ENCODE measurements at regions not wholly inside any gene's neighbourhood (a gene's known extent, or its start where the extent isn't known, plus 50 kb on each side); places are given as distances from the start of the nearest gene placed in this dataset.

DNA sequence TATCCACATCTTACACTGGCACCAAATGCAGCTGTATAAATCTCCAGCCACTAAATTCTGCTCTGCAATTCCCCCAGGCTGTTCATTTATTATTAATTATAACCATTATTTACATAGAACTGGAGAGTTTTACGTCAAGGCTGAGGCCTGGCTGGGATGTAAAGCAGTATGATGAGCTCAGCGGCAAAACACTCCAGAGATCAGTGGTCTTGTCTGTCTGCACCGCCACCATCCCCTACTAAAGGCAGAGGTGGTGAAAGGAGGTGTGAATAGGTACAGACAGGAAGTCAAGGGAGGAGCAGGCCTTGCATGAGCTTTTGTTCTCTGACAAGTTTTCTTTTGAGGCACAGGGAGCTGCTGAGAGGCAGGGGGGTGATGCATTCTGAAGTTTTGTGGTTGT is 159.9 kb upstream of the PCSK2 start (continued):
- TF ChIP-seq ZNF510 (tag by site-specific recombination; IDR thresholded peaks at IDR 0.05; ENCODE audit: insufficient replicate concordance) = no peak

DNA sequence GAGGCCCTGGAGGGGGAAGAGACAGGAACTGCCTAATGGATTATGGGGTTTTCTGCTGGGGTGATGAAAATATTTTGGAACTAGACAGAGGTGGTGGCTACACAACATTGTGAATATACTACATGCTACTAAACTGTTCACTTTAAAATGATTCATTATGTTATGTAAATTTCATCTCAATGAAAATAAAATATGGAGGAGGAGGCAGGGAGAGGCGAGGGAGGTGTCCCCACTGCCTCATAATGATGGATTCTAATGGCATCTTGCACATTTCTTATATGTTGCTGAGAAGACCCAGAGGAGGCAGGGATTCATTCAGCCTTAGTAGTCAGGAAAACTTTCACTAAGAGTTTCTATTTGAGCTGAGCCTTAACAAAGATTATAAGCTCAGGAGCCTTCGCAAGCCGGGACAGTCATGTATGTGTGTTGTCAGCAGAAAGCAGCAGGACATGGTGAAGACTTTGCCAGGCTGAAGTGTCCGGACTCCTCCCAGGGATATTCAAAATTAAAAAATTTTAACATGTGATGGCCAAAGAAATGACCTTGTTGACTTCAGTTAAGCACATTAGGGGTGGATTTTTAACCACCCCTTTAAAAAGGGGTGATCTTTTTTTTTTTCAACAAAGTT is 158.6 kb upstream of the PCSK2 start:
- Histone ChIP-seq H3K9me3 (ENCODE audit: control insufficient read depth, insufficient read depth, low read depth, low read length) (no peaks in the 10 kb centered on the region), H3K4me3 (ENCODE audit: low read depth, low read length) (no peak overlapping the region), H3K27ac (ENCODE audit: extremely low read depth, low read depth, low read length) (no peak overlapping the region), H3K36me3 (ENCODE audit: control insufficient read depth in 2 of 2, insufficient read depth in 1 of 2, low read length in 2 of 2) (no peaks in the 10 kb centered on the region), H3K4me1 (ENCODE audit: control insufficient read depth, insufficient read depth, low read length) (no peaks in the 10 kb centered on the region)
- ChIA-PET CTCF (interaction anchor here (0.7 kb wide), 1 partner anchor 441 kb away, joined by 3 read pairs; no protein-coding TSS in a partner anchor), POLR2A (no interaction called here)
- TF ChIP-seq ZNF121 (tag by site-specific recombination; IDR thresholded peaks at IDR 0.05) (no peak), ZNF560 (tag by site-specific recombination; IDR thresholded peaks at IDR 0.05; ENCODE audit: borderline replicate concordance) (no peak), GLIS1 (tag by site-specific recombination; IDR thresholded peaks at IDR 0.05) (no peak), ZNF157 (tag by site-specific recombination; IDR thresholded peaks at IDR 0.05) (no peak), ZNF155 (tag by site-specific recombination; IDR thresholded peaks at IDR 0.05) (no peak), SCRT2 (tag by site-specific recombination; IDR thresholded peaks at IDR 0.05) (no peak), ZNF292 (tag by site-specific recombination; IDR thresholded peaks at IDR 0.05; ENCODE audit: borderline replicate concordance, low read depth) (no peak), SCRT1 (tag by site-specific recombination; IDR thresholded peaks at IDR 0.05; ENCODE audit: borderline replicate concordance) (no peak), ZNF624 (tag by site-specific recombination; IDR thresholded peaks at IDR 0.05) (no peak), ZNF549 (tag by site-specific recombination; IDR thresholded peaks at IDR 0.05) (no peak), ZNF433 (tag by site-specific recombination; IDR thresholded peaks at IDR 0.05; ENCODE audit: low read depth) (no peak), ZBTB21 (tag by site-specific recombination; IDR thresholded peaks at IDR 0.05) (no peak), ZNF23 (tag by site-specific recombination; IDR thresholded peaks at IDR 0.05; ENCODE audit: borderline replicate concordance) (no peak), EGR2 (tag by site-specific recombination; IDR thresholded peaks at IDR 0.05; ENCODE audit: low read depth) (no peak)
- TF ChIP-seq, protein P1, sequence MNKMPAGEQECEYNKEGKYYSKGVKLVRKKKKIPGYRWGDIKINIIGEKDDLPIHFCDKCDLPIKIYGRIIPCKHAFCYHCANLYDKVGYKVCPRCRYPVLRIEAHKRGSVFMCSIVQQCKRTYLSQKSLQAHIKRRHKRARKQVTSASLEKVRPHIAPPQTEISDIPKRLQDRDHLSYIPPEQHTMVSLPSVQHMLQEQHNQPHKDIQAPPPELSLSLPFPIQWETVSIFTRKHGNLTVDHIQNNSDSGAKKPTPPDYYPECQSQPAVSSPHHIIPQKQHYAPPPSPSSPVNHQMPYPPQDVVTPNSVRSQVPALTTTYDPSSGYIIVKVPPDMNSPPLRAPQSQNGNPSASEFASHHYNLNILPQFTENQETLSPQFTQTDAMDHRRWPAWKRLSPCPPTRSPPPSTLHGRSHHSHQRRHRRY (tag by site-specific recombination; IDR thresholded peaks at IDR 0.05) = no peak
- TF ChIP-seq, protein P2, sequence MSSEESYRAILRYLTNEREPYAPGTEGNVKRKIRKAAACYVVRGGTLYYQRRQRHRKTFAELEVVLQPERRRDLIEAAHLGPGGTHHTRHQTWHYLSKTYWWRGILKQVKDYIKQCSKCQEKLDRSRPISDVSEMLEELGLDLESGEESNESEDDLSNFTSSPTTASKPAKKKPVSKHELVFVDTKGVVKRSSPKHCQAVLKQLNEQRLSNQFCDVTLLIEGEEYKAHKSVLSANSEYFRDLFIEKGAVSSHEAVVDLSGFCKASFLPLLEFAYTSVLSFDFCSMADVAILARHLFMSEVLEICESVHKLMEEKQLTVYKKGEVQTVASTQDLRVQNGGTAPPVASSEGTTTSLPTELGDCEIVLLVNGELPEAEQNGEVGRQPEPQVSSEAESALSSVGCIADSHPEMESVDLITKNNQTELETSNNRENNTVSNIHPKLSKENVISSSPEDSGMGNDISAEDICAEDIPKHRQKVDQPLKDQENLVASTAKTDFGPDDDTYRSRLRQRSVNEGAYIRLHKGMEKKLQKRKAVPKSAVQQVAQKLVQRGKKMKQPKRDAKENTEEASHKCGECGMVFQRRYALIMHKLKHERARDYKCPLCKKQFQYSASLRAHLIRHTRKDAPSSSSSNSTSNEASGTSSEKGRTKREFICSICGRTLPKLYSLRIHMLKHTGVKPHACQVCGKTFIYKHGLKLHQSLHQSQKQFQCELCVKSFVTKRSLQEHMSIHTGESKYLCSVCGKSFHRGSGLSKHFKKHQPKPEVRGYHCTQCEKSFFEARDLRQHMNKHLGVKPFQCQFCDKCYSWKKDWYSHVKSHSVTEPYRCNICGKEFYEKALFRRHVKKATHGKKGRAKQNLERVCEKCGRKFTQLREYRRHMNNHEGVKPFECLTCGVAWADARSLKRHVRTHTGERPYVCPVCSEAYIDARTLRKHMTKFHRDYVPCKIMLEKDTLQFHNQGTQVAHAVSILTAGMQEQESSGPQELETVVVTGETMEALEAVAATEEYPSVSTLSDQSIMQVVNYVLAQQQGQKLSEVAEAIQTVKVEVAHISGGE (tag by site-specific recombination; conservative IDR thresholded peaks at IDR 0.05; ENCODE audit: low read depth) = no peak
- TF ChIP-seq, protein P3, sequence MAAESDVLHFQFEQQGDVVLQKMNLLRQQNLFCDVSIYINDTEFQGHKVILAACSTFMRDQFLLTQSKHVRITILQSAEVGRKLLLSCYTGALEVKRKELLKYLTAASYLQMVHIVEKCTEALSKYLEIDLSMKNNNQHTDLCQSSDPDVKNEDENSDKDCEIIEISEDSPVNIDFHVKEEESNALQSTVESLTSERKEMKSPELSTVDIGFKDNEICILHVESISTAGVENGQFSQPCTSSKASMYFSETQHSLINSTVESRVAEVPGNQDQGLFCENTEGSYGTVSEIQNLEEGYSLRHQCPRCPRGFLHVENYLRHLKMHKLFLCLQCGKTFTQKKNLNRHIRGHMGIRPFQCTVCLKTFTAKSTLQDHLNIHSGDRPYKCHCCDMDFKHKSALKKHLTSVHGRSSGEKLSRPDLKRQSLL (tag by site-specific recombination; IDR thresholded peaks at IDR 0.05) = no peak

DNA sequence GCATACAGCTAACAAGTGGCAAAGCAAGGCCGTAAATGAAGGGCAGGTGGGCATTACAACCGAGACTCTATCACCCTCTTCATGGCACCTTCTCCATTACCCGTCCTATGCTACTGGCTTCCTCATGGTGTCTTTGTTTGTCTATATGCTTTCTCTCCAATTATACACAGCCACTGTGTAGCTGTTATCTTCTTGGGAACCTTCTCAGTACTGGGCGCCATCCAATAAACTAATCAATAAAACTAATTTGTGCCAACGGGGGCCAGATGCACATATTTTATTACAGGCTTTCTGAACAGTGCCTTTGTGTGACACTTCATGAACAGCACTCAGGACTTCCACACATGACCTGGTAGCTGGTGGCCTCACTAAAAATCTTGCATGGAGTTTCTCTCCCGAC is 149.8 kb upstream of the PCSK2 start:
- Histone ChIP-seq H3K4me3 (ENCODE audit: low read depth, low read length) (no peak overlapping the region), H3K4me1 (ENCODE audit: control insufficient read depth, insufficient read depth, low read length) (no peaks in the 10 kb centered on the region), H3K9me3 (ENCODE audit: control insufficient read depth, insufficient read depth, low read depth, low read length) (no peaks in the 10 kb centered on the region), H3K27ac (ENCODE audit: extremely low read depth, low read depth, low read length) (no peak overlapping the region), H3K36me3 (ENCODE audit: control insufficient read depth in 2 of 2, insufficient read depth in 1 of 2, low read length in 2 of 2) (no peaks in the 10 kb centered on the region)
- ChIA-PET CTCF (no interaction called here), POLR2A (no interaction called here)
- no peak for TF ChIP-seq MEIS1 (CRISPR knock-in tag; IDR thresholded peaks at IDR 0.05; ENCODE audit: borderline replicate concordance)
- no peak for TF ChIP-seq ZNF175 (tag by site-specific recombination; IDR thresholded peaks at IDR 0.05)
- no peak for TF ChIP-seq BCL11B (tag by site-specific recombination; IDR thresholded peaks at IDR 0.05; ENCODE audit: low read depth)
- TF ChIP-seq ZNF48 (tag by site-specific recombination; IDR thresholded peaks at IDR 0.05) = no peak
- no peak for TF ChIP-seq ZNF121 (tag by site-specific recombination; IDR thresholded peaks at IDR 0.05)
- no peak for TF ChIP-seq ZNF792 (tag by site-specific recombination; IDR thresholded peaks at IDR 0.05)
- no peak for TF ChIP-seq ZNF768 (tag by site-specific recombination; IDR thresholded peaks at IDR 0.05)
- TF ChIP-seq ZNF341 (tag by site-specific recombination; IDR thresholded peaks at IDR 0.05; ENCODE audit: low read depth) = no peak
- TF ChIP-seq ZFP69B (tag by site-specific recombination; IDR thresholded peaks at IDR 0.05) = no peak
- TF ChIP-seq EGR2 (tag by site-specific recombination; IDR thresholded peaks at IDR 0.05; ENCODE audit: low read depth) = no peak
- no peak for TF ChIP-seq ZNF660 (tag by site-specific recombination; IDR thresholded peaks at IDR 0.05)
- TF ChIP-seq, protein P4, sequence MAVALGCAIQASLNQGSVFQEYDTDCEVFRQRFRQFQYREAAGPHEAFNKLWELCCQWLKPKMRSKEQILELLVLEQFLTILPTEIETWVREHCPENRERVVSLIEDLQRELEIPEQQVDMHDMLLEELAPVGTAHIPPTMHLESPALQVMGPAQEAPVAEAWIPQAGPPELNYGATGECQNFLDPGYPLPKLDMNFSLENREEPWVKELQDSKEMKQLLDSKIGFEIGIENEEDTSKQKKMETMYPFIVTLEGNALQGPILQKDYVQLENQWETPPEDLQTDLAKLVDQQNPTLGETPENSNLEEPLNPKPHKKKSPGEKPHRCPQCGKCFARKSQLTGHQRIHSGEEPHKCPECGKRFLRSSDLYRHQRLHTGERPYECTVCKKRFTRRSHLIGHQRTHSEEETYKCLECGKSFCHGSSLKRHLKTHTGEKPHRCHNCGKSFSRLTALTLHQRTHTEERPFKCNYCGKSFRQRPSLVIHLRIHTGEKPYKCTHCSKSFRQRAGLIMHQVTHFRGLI (tag by site-specific recombination; IDR thresholded peaks at IDR 0.05) = no peak

All from HEK293 (cell line).